EH (cell line): ENCODE measurements at regions not wholly inside any gene's neighbourhood (a gene's known extent, or its start where the extent isn't known, plus 50 kb on each side); places are given as distances from the start of the nearest gene placed in this dataset.
A peak's percentile ranks its signal among the peaks of the same experiment; 100 is the strongest.
"Not testable (repeated sequence)": the region's sequence is repeated elsewhere in the genome, so short reads cannot be mapped to it uniquely, and the experiment has no call there.

Experiments
- DNase-seq: peaks from one replicate; pipeline ENCODE4 v3.0.0-alpha.2; 2015; ENCODE audit warnings: low read depth

GRCh38 chr15:95742836-95743235, 587.7 kb upstream of the NR2F2 start:
- DNase-seq: peak; percentile 24

DNA sequence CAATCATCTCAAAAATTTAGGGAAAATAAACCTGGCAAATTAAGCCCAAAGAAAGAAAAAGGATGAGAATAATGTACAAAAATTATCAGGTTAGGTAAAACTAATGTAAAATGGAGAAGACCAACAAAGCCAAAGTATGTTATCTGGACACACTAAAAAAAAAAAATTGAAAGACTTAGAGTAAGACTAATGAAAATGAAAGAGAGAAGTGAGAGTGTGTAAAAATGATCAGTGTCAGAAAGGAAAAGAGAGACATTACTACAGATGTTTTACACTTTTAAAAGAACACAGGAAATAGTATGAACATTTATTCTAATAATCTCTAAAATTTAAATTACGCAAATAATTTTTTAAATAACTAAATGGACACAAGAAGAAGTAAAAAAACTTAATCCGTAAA, 573.3 kb upstream of the NR2F2 start:
- no peak for DNase-seq

DNA sequence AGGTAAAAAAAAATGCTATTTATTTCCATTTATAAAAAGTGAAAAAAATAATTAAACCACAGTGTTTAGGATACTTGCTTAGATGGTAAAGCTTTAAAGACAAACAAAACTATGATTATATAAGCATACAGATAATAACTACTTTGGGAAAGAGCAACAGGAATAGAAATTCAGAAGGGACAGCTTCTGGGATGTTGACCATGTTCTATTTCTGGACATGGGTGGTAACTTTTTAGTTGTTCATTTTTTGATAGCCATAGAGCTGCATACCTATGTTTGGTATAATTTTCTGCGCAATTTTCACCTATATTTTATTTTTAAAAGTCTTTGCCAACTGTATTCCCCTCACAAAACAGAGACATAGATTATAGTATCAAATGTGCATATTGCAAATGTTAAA, 572.0 kb upstream of the NR2F2 start:
- no peak for DNase-seq

DNA sequence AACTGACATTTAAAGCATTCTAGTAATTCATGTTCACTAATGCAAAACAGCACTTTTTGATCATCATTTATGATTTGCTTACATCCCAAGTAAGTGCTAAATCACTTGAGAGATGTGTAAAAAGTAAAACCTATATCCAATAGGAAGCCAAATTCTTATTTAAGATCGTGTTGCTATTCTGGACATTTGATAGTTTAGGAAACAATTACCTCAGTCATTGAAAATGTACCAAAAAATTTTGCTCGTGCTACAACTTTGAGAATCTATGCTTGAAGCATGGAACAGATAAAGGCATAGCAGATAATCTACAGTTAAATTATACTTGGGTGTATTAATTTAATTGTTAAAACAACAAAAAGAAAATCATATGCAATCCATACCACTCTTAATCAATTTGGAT, 571.6 kb upstream of the NR2F2 start:
- no peak for DNase-seq

GRCh38 chr15:95760508-95760907, 570.0 kb upstream of the NR2F2 start:
- peak; percentile 12 for DNase-seq

DNA sequence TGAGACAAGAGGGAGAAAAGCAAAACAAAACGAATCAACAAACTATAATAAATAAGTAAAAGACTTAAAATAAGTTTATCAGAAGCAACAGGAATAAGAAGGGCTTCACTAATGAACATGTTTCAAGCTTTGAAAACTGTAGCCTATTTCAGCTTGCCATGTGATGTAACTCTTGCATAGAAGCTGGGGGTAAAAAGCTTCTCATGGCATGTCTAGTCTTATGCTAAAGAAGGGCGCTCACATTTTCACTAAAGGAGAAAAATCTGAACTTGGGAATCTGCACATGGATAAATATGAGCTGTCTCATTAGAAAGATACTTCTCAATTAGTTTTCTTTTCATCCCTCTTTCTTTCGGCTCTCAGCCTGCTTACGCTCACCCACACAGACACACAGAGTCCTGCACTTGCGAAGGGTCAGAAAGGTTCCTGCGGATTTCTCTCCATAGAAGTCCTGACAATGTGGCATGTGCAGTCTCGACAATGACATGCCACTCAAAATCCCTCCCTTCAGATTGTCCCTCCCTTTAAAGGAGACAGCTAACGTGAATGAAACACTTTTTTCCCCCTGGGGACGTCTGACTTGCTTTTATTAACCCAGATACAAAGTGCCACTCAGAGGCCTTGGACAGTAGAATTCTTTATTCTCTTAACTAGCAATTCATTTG, 568.9 kb upstream of the NR2F2 start:
- no peak for DNase-seq

- no peak for DNase-seq
Observed at GRCh38 chr15:95763426-95763825, 567.1 kb upstream of the NR2F2 start.

DNA sequence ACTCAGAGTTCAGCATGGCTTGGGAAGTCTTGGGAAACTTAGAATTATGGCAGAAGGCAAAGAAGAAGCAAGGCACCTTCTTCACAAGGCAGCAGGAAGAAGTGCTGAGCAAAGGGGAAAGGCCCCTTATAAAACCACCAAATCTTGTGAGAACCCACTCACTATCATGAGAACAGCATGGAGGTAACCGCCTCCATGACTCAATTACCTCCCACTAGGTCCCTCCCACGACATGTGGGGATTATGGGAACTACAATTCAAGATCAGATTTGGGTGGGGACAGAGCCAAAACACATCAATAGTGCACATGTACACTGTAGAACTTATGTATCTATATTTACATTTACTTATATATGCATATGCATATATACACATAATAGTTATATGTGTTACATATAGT, 565.3 kb upstream of the NR2F2 start:
- no peak for DNase-seq

DNA sequence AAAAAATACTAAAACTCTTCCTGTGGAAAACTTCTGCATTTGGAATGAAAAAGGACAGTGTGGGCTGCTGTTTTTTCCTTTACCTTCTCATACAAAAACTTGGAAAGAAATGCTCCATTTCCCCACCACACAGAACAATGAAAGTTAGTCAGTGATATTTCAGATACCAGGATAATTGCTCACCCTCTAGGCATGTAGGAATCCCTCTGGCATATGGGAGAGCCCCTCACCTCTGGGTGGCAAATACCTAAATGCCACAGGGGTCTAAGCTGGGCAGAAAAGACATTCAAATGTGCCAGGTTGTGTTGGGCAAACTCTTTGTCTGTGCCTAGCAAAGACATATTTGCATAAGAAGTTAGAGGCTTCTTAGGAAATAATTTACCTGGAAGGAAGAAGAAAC, 560.3 kb upstream of the NR2F2 start:
- peak; percentile 43 for DNase-seq

DNA sequence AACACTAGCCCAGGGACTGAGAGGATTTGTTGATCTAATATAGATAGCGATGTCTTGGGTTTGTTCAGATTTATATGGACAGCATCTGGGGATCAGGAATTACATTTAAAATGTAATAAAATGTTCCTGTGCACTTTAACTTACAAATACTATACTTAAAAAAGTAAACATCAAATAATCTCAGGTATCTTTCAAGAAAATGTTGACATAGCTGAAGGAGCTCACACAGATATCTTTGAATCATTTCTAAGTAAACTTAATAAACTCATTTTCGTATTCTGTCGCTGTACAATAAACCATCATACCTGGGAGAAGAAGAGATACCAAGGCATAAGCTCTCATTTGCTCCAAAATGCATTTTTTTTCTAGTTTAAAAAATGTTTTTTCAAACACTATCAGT, 557.5 kb upstream of the NR2F2 start:
- DNase-seq: no peak

DNA sequence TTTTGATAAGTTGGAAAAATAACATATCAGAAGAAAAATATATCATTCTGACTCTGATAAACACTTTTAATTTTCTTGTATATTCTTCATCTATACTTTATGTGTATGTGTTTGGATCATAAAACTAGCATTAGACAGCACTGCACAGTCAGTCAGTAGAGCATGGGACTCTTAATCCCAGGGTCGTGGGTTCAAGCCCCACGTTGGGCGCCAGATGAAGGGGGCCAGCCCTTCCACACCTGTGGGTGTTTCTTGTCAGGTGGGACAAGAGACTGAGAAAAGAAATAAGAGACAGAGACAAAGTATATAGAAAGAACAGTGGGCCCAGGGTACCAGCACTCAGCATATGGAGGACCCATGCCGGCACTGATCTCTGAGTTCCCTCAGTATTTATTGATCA, 546.0 kb upstream of the NR2F2 start:
- DNase-seq: no peak

DNA sequence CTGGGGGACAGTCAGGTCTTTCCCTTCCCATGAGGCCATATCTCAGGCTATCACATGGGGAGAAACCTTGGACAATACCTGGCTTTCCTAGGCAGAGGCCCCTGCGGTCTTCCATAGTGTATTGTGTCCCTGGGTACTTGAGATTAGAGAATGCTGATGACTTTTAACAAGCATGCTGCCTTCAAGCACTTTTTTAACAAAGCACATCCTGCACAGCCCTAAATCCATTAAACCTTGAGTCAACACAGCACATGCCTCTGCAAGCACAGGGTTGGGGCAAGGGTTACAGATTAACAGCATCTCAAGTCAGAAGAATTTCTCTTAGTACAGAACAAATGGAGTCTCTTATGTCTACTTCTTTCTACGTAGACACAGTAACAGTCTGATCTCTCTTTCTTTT, 545.2 kb upstream of the NR2F2 start:
- DNase-seq: not testable (repeated sequence)

GRCh38 chr15:95793231-95793630, 537.3 kb upstream of the NR2F2 start:
- peak; percentile 83 for DNase-seq

DNA sequence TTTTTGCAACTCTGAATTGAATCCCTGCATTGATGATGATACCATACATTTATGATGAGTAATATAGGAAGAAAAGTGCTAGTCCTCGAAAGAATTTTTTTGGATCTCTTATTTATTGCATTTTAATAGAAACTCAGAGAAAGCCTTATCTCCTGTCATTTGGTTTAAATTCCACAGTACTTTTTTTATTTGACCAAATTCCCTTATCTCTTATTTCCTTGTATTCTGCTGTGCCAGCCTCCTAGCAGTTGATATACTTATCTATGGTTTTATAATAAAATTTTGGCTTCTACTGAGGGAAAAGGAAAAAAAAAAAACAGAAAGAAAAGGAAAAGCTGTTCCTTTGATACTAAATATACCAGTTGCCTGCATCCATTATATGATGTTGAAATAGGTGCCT, 535.1 kb upstream of the NR2F2 start:
- DNase-seq: peak; percentile 13

DNA sequence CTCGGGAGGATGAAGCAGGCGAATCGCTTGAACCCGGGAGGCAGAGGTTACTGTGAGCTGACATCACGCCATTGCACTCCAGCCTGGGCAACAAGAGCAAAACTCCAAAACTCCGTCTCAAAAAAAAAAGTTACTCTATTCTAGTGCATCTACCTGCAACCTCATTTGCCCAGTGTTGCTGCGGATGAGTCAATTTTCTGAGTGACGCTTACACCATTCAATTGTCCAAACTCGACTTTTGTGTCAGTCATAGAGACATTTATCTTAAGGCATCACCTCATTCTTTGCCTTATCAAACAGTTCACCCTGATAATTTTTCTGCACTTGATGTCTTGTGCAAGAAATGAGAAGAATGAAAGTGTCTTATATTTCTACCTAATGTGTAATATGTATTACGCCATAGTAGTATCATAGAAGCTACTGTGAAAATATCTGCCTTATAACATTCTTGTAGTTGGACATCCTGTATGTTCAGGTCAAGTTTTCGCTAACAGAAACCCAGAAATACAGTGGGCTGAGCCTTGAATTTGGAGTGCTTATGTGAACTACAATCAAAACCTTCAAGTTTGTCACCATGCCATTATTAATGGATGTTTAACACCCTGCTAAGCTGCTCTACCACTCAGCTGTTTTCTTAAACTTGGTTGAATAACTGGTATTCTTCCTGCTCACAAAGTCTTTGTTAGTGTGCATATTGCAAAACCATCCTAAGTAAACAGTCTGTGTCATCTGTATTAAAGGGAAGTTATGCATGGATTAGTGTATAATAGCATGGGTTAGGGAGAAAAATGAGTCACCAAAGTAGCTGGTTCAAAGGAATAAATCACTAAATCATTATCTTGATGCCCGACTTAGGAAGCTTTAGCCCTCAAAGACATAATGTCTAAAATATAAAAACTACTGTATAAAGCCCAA, 531.0 kb upstream of the NR2F2 start:
- DNase-seq: peak; percentile 89

GRCh38 chr15:95804484-95804883, 526.0 kb upstream of the NR2F2 start:
- no peak for DNase-seq

DNA sequence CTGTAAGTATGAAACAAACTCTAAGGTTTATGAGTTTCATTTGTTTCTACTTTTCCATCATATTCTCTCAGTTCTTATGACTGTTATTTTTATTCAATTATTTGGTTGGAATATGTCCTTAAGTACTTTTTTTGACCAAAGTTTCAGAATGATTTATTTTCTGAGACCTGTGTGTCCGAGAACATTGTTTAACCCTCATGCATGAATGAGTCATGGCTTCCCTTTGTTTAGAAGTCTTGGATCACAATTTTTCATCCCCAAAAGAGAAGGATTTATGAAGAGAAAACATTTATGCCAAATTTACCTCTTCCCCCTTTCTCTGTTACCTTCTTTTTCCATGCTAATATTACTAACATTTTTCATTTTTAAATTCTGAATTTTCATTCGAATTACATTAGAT, 518.0 kb upstream of the NR2F2 start:
- peak; percentile 40 for DNase-seq

GRCh38 chr15:95814908-95815307, 515.6 kb upstream of the NR2F2 start:
- DNase-seq: no peak

- peak; percentile 44 for DNase-seq
Observed at GRCh38 chr15:95816591-95816990, 513.9 kb upstream of the NR2F2 start.

- DNase-seq: no peak
Observed at GRCh38 chr15:95822961-95823360, 507.5 kb upstream of the NR2F2 start.

DNA sequence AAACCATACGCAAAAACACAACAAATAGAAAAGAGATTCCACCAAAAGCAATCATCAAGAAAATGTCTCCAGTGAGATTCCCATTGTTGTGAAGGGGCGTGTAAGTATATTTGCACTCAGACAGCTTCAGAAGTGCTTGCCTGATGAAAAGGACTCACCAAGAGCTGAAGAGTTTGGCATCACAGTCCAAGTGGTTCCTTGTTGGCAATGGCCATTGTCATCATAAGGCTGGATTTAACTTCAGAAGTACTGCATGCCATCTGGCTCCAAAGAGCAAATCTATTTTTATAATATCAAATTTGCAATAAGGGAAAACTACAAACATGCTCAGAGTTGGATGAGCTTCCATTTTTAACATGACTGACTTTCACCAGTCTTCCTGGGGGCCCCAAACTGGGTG, 505.3 kb upstream of the NR2F2 start:
- DNase-seq: no peak

- no peak for DNase-seq
Observed at GRCh38 chr15:95825671-95826411, 504.7 kb upstream of the NR2F2 start.
